SU-DHL-6 (cell line): ENCODE measurements at regions not wholly inside any gene's neighbourhood (a gene's known extent, or its start where the extent isn't known, plus 50 kb on each side); places are given as distances from the start of the nearest gene placed in this dataset.

Experiments used
- H2AFZ ChIP-seq: fragments of 200-600 bp; sonication (generic); 2 replicates; pipeline ENCODE4 v1.6.1; 2014; ENCODE audit warnings: low read depth, mild to moderate bottlenecking, moderate library complexity, mixed read lengths, antibody characterized with exemption, low read length; ENCODE audit not compliant: severe bottlenecking
- H3F3A ChIP-seq: fragments of 200-600 bp; shearing (Covaris generic); 2 replicates; pipeline ENCODE4 v1.6.0; 2016; ENCODE audit warnings: antibody characterized with exemption, mild to moderate bottlenecking; ENCODE audit not compliant: insufficient read depth
- H3K27ac ChIP-seq: fragments of 200-600 bp; sonication (generic); 2 replicates; pipeline ENCODE4 v1.5.1; 2016; ENCODE audit warnings: low read depth, mild to moderate bottlenecking, low read length, moderate library complexity, mixed read lengths
- H3K27me3 ChIP-seq: fragments of 200-600 bp; sonication (generic), shearing (Covaris generic); 2 replicates; pipeline ENCODE4 v1.6.0; 2014; ENCODE audit warnings: mild to moderate bottlenecking, low read length
- H3K36me3 ChIP-seq: fragments of 200-600 bp; sonication (generic); 2 replicates; pipeline ENCODE4 v1.6.1; 2014; ENCODE audit warnings: mild to moderate bottlenecking, low read length, mixed read lengths
- H3K4me2 ChIP-seq: fragments of 300-600, 200-600 bp; shearing (Covaris generic), sonication (generic); 2 replicates; pipeline ENCODE4 v1.6.0; 2014; ENCODE audit warnings: low read length, low read depth, mild to moderate bottlenecking; ENCODE audit not compliant: poor library complexity, severe bottlenecking
- H3K4me3 ChIP-seq: fragments of 200-600 bp; sonication (generic); 2 replicates; pipeline ENCODE4 v1.5.1; 2014; ENCODE audit warnings: antibody characterized with exemption, low read length, mild to moderate bottlenecking, mixed read lengths; ENCODE audit not compliant: insufficient read depth, poor library complexity, severe bottlenecking
- H3K79me2 ChIP-seq: fragments of 200-600 bp; sonication (generic); 2 replicates; pipeline ENCODE4 v1.6.1; 2014; ENCODE audit warnings: mild to moderate bottlenecking, low read length, moderate library complexity; ENCODE audit not compliant: insufficient read depth
- H3K9ac ChIP-seq: fragments of 200-600 bp; sonication (generic); 2 replicates; pipeline ENCODE4 v1.7.0; 2014; ENCODE audit warnings: mild to moderate bottlenecking, low read length
- H3K9me2 ChIP-seq: fragments of 200-600 bp; sonication (generic); replicated peaks from 2 replicates; pipeline ENCODE4 v1.6.1; 2014; ENCODE audit warnings: low read length; ENCODE audit not compliant: insufficient read depth
- H3K9me3 ChIP-seq: fragments of 200-600 bp; sonication (generic); 2 replicates; pipeline ENCODE4 v1.6.1; 2014; ENCODE audit warnings: low read length, mixed read lengths; ENCODE audit not compliant: insufficient read depth
- H4K20me1 ChIP-seq: fragments of 200-600 bp; sonication (generic); 2 replicates; pipeline ENCODE4 v1.6.1; 2014; ENCODE audit warnings: low read depth, mild to moderate bottlenecking, antibody characterized with exemption, low read length, moderate library complexity, mixed read lengths
- EZH2phosphoT487 ChIP-seq: fragments of 200-600 bp; sonication (generic), shearing (Covaris generic); conservative IDR thresholded peaks from 2 replicates; pipeline ENCODE4 v1.6.1; 2018; ENCODE audit warnings: mild to moderate bottlenecking, antibody characterized with exemption, low read length, moderate library complexity, mixed read lengths
- TF ChIP-seq, protein P1 (sequence below): fragments of 200-600 bp; sonication (generic); IDR thresholded peaks from one replicate; pipeline ENCODE4 v1.5.1; 2017; ENCODE audit warnings: antibody characterized with exemption, mild to moderate bottlenecking, low read length, moderate library complexity; ENCODE audit not compliant: insufficient read depth, poor library complexity, severe bottlenecking

DNA sequence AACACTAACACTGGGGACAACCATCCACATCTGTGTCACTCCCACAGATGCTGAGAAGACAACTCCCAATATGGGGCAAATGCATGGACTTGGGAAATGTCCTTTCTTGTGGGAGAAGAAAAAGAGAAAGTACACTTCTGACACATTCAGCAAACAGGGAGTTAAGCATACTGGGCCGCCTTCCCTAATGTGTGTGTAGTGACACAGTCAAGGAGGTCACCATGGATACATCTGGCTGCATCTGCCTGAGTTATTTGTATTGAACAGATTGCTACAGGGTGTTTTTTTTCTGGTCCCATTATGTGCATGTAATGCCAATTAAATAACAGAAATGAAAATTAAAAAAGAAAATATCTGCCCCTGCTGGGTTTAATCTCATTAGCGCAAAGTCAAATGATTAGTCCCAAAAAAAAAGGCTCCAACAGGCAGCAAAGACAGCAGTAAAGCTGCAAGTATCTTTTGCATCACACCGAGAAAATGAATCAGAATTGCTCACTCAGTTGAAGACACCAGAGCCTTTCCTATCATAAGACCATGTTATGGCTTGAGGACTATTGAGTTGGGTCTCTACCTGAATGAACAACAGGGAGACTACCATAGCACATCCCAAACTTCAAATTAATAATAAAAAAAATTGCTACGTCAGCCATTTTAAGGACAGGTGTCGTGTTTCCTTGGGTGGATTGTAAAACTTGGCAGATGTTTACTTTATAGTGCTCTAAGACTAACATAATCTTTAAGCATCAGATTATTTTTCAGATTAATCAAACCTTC, 395.9 kb downstream of the DTWD2 start:
- TF ChIP-seq, protein P1, sequence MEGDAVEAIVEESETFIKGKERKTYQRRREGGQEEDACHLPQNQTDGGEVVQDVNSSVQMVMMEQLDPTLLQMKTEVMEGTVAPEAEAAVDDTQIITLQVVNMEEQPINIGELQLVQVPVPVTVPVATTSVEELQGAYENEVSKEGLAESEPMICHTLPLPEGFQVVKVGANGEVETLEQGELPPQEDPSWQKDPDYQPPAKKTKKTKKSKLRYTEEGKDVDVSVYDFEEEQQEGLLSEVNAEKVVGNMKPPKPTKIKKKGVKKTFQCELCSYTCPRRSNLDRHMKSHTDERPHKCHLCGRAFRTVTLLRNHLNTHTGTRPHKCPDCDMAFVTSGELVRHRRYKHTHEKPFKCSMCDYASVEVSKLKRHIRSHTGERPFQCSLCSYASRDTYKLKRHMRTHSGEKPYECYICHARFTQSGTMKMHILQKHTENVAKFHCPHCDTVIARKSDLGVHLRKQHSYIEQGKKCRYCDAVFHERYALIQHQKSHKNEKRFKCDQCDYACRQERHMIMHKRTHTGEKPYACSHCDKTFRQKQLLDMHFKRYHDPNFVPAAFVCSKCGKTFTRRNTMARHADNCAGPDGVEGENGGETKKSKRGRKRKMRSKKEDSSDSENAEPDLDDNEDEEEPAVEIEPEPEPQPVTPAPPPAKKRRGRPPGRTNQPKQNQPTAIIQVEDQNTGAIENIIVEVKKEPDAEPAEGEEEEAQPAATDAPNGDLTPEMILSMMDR: no peak
- TF ChIP-seq EZH2phosphoT487: no peak
- Histone ChIP-seq H3K36me3 (no peaks in the 10 kb centered on the region), H3K9me3 (no peaks in the 10 kb centered on the region), H3K9ac (no peak overlapping the region), H3K9me2 (no peaks in the 10 kb centered on the region), H2AFZ (no peak overlapping the region), H4K20me1 (no peaks in the 10 kb centered on the region), H3F3A (no peaks in the 10 kb centered on the region), H3K27ac (no peak overlapping the region), H3K27me3 (no peaks in the 10 kb centered on the region), H3K79me2 (no peaks in the 10 kb centered on the region), H3K4me2 (no peak overlapping the region), H3K4me3 (no peak overlapping the region)

DNA sequence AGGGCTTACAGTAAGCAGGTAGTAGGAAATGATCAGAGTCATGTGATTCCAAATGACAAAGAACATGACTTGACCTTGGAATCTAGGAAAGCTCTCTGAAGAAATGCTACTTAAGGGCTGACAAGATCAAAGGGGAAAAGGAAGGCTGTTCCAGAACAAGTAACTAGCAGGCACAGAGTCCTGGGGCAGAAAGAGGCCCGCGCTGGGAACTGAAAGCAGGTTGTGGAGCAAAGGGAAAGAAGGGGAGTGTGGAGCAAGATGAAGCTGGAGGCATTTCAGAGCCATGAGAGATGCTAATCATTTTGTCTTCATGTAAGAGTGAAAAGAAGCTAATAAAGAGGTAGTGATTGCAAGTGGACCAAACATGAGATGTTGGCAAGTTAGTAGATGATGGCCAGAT, 397.5 kb downstream of the DTWD2 start:
- H3K4me2 ChIP-seq: no peak overlapping the region
- H3K4me3 ChIP-seq: no peak overlapping the region
- no peak overlapping the region for H2AFZ ChIP-seq
- no peaks in the 10 kb centered on the region for H3K79me2 ChIP-seq
- no peaks in the 10 kb centered on the region for H3F3A ChIP-seq
- H3K9me2 ChIP-seq: no peaks in the 10 kb centered on the region
- no peaks in the 10 kb centered on the region for H3K36me3 ChIP-seq
- no peak overlapping the region for H3K27ac ChIP-seq
- H4K20me1 ChIP-seq: no peaks in the 10 kb centered on the region
- H3K9me3 ChIP-seq: no peaks in the 10 kb centered on the region
- H3K27me3 ChIP-seq: no peaks in the 10 kb centered on the region
- no peak for TF ChIP-seq EZH2phosphoT487
- TF ChIP-seq, protein P1: no peak
- H3K9ac ChIP-seq: no peak overlapping the region

- H3K9me3 ChIP-seq: no peaks in the 10 kb centered on the region
- no peaks in the 10 kb centered on the region for H3K36me3 ChIP-seq
- no peak overlapping the region for H3K9ac ChIP-seq
- H3F3A ChIP-seq: no peaks in the 10 kb centered on the region
- H3K4me3 ChIP-seq: no peak overlapping the region
- no peak overlapping the region for H2AFZ ChIP-seq
- no peak for TF ChIP-seq EZH2phosphoT487
- TF ChIP-seq, protein P1: no peak
- H3K9me2 ChIP-seq: no peaks in the 10 kb centered on the region
- no peak overlapping the region for H3K27ac ChIP-seq
- H3K27me3 ChIP-seq: peaks cover 2% of the 10 kb centered on the region; the same call in 1 of the 2 replicates
- no peaks in the 10 kb centered on the region for H4K20me1 ChIP-seq
- H3K4me2 ChIP-seq: no peak overlapping the region
- H3K79me2 ChIP-seq: no peaks in the 10 kb centered on the region
Measured at GRCh38 chr5:118580949-118581348, 407.4 kb downstream of the DTWD2 start.
